ENCODE measurements at regions not wholly inside any gene's neighbourhood (a gene's known extent, or its start where the extent isn't known, plus 50 kb on each side); places are given as distances from the start of the nearest gene placed in this dataset.

DNA sequence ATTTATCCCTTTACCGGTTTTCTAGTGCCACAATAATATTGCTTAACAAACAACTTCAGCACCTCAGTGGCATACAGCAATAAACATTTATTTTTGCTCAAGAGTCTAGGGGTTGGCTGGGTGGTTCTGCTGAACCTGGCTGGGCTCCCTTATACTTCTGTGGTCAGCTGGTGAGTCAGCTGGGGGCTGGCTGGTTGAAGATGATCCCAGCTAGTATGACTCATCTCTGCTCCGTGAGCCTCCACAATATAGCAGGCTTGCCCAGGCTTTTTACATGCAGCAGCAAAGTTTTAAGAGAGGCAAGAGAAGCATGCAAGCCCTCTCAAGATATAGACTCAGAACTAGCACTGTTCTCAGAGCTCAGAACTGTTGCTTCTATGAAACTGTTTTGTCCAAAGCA, 523.5 kb upstream of the CLINT1 start (continued):
- TF ChIP-seq EED (IDR thresholded peaks at IDR 0.05; ENCODE audit: low read depth): no peak
- TF ChIP-seq RAD51 (IDR thresholded peaks at IDR 0.05): 0 out of 2 replicates have a peak, but pooled peaks have one; percentile 39
- TF ChIP-seq NR2F1 (conservative IDR thresholded peaks at IDR 0.05): no peak
- peak; percentile 44 for TF ChIP-seq IKZF1 (conservative IDR thresholded peaks at IDR 0.05)
- no peak for TF ChIP-seq ZBTB11 (CRISPR knock-in tag; IDR thresholded peaks at IDR 0.05)
- peak; percentile 50 for TF ChIP-seq JUNB (IDR thresholded peaks at IDR 0.05)
- TF ChIP-seq EP300 (IDR thresholded peaks at IDR 0.05; ENCODE audit: borderline replicate concordance in 1 of 2, control insufficient read depth in 1 of 2, low read depth in 2 of 2, low read length in 2 of 2): 0 out of 4 replicates have a peak, but pooled peaks of 1 of the 2 experiments have one; percentile 22
- TF ChIP-seq BACH1 (IDR thresholded peaks at IDR 0.05; ENCODE audit: borderline replicate concordance): no peak

GRCh38 chr5:158381614-158382160, 522.7 kb upstream of the CLINT1 start:
- Histone ChIP-seq H4K20me1 (ENCODE audit: control insufficient read depth, insufficient read depth) (no peaks in the 10 kb centered on the region), H3K79me2 (ENCODE audit: control insufficient read depth, insufficient read depth, low read length) (no peaks in the 10 kb centered on the region), H3K4me2 (ENCODE audit: control insufficient read depth, insufficient read depth) (no peak overlapping the region), H3K9me3 (replicated peaks; ENCODE audit: control insufficient read depth, insufficient read depth, low read length) (peaks cover 5% of the 10 kb centered on the region; the same call in 1 of the 3 replicates), H3K9ac (ENCODE audit: control insufficient read depth, insufficient read depth, low read length) (no peak overlapping the region), H3K4me1 (ENCODE audit: control insufficient read depth, insufficient read depth, low read length) (no peaks in the 10 kb centered on the region; the same call in 1 of the 2 replicates), H3K36me3 (ENCODE audit: control insufficient read depth in 2 of 2, insufficient read depth in 2 of 2, low read length in 1 of 2) (no peaks in the 10 kb centered on the region), H3K4me3 (no peak overlapping the region), H2AFZ (ENCODE audit: control insufficient read depth, low read depth, low read length) (no peak overlapping the region), H3K27me3 (replicated peaks in 1 of 2; ENCODE audit: control insufficient read depth in 2 of 2, insufficient read depth in 2 of 2, low read length in 1 of 2) (no peaks in the 10 kb centered on the region), H3K27ac (ENCODE audit: control insufficient read depth, insufficient read depth) (no peak overlapping the region)
- DNase-seq (ENCODE audit: low read depth, low spot score) (no peak), ATAC-seq (no peak), FAIRE-seq (no peak)
- WGBS (ENCODE audit: insufficient coverage, insufficient replicate concordance, low lambda C conversion rate, missing lambda C conversion rate): 45% methylated on average over 4 of the region's 4 CpGs
- RAD21 ChIA-PET (ENCODE audit: unreplicated experiment): interaction anchor here (1.6 kb wide), 1 partner anchor 30 kb away, joined by 5 read pairs; no protein-coding TSS in a partner anchor
- no TSS peak for BruUV-seq (replicated peaks)
- POLR2A ChIA-PET: interaction anchor here (1.1 kb wide), 1 partner anchor 12 kb away, joined by 3 read pairs; no protein-coding TSS in a partner anchor
- CTCF ChIA-PET: interaction anchor here (1.6 kb wide), 1 partner anchor 9 kb away, joined by 3 read pairs; no protein-coding TSS in a partner anchor
- in situ Hi-C loops (cut with MboI): no loop called here
- SMC1A ChIA-PET (ENCODE audit: uncharacterized antibody, unreplicated experiment): interaction anchor here (1.2 to 1.7 kb wide), 2 partner anchors 11 to 28 kb away, joined by 3 read pairs; no protein-coding TSS in a partner anchor
- TF ChIP-seq HDGF (IDR thresholded peaks at IDR 0.05) (no peak), HDAC6 (IDR thresholded peaks at IDR 0.05; ENCODE audit: unreplicated experiment) (no peak)
- intact Hi-C loops (cut with micrococcal nuclease; ENCODE audit: unreplicated experiment): no loop called here
